ENCODE measurements at regions not wholly inside any gene's neighbourhood (a gene's known extent, or its start where the extent isn't known, plus 50 kb on each side); places are given as distances from the start of the nearest gene placed in this dataset.

- TF ChIP-seq, protein P1, sequence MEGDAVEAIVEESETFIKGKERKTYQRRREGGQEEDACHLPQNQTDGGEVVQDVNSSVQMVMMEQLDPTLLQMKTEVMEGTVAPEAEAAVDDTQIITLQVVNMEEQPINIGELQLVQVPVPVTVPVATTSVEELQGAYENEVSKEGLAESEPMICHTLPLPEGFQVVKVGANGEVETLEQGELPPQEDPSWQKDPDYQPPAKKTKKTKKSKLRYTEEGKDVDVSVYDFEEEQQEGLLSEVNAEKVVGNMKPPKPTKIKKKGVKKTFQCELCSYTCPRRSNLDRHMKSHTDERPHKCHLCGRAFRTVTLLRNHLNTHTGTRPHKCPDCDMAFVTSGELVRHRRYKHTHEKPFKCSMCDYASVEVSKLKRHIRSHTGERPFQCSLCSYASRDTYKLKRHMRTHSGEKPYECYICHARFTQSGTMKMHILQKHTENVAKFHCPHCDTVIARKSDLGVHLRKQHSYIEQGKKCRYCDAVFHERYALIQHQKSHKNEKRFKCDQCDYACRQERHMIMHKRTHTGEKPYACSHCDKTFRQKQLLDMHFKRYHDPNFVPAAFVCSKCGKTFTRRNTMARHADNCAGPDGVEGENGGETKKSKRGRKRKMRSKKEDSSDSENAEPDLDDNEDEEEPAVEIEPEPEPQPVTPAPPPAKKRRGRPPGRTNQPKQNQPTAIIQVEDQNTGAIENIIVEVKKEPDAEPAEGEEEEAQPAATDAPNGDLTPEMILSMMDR (IDR thresholded peaks at IDR 0.05): no peak
- no peak for TF ChIP-seq EZH2 (IDR thresholded peaks at IDR 0.05; ENCODE audit: borderline replicate concordance, insufficient read depth, low read depth, low read length, poor library complexity, severe bottlenecking)
Observed at GRCh38 chr13:84121456-84121855, 239.2 kb upstream of the SLITRK1 start.

All from B cell (primary cell).